ENCODE measurements at regions not wholly inside any gene's neighbourhood (a gene's known extent, or its start where the extent isn't known, plus 50 kb on each side); places are given as distances from the start of the nearest gene placed in this dataset.
A peak's percentile ranks its signal among the peaks of the same experiment; 100 is the strongest.

- no peak overlapping the region for H3K27ac ChIP-seq (ENCODE audit: low read length)
These were observed 119.6 kb downstream of the DDX1 start for GRCh38 chr2:15711126-15711860.

GRCh38 chr2:15712551-15713342 lies 121.1 kb downstream of the DDX1 start:
- no peaks in the 10 kb centered on the region for H3K9me3 ChIP-seq (ENCODE audit: control insufficient read depth in 1 of 2, low read length in 2 of 2)
- H3K4me3 ChIP-seq (ENCODE audit: low read depth in 1 of 2, low read length in 2 of 2), result no peak overlapping the region
- no peak overlapping the region for H3K27ac ChIP-seq (ENCODE audit: low read length)
- H3K27me3 ChIP-seq (ENCODE audit: low read depth, low read length), result no peaks in the 10 kb centered on the region
- no peaks in the 10 kb centered on the region for H3K36me3 ChIP-seq (ENCODE audit: control insufficient read depth in 1 of 2, insufficient read depth in 2 of 2, low read length in 2 of 2)
- H3K4me1 ChIP-seq (ENCODE audit: control insufficient read depth in 1 of 2, insufficient read depth in 2 of 2, low read length in 2 of 2), result no peaks in the 10 kb centered on the region

More at GRCh38 chr2:15711126-15711860, 119.6 kb downstream of the DDX1 start:
- Histone ChIP-seq H3K4me3 (ENCODE audit: low read depth in 1 of 2, low read length in 2 of 2) (peak overlapping the region in 1 of 2 donors; percentile 1), H3K9me3 (ENCODE audit: control insufficient read depth in 1 of 2, low read length in 2 of 2) (no peaks in the 10 kb centered on the region), H3K27me3 (ENCODE audit: low read depth, low read length) (no peaks in the 10 kb centered on the region), H3K4me1 (ENCODE audit: control insufficient read depth in 1 of 2, insufficient read depth in 2 of 2, low read length in 2 of 2) (no peaks in the 10 kb centered on the region), H3K36me3 (ENCODE audit: control insufficient read depth in 1 of 2, insufficient read depth in 2 of 2, low read length in 2 of 2) (no peaks in the 10 kb centered on the region)

- H3K9me3 ChIP-seq (ENCODE audit: control insufficient read depth in 1 of 2, low read length in 2 of 2), result no peaks in the 10 kb centered on the region
- no peaks in the 10 kb centered on the region for H3K4me1 ChIP-seq (ENCODE audit: control insufficient read depth in 1 of 2, insufficient read depth in 2 of 2, low read length in 2 of 2)
- no peaks in the 10 kb centered on the region for H3K36me3 ChIP-seq (ENCODE audit: control insufficient read depth in 1 of 2, insufficient read depth in 2 of 2, low read length in 2 of 2)
- H3K27ac ChIP-seq (ENCODE audit: low read length), result no peak overlapping the region
- no peaks in the 10 kb centered on the region for H3K27me3 ChIP-seq (ENCODE audit: low read depth, low read length)
- no peak overlapping the region for H3K4me3 ChIP-seq (ENCODE audit: low read depth in 1 of 2, low read length in 2 of 2)
These were observed 121.8 kb downstream of the DDX1 start for GRCh38 chr2:15713475-15713874.

GRCh38 chr2:15714002-15714401 lies 122.3 kb downstream of the DDX1 start:
- Histone ChIP-seq H3K9me3 (ENCODE audit: control insufficient read depth in 1 of 2, low read length in 2 of 2) (no peaks in the 10 kb centered on the region), H3K4me1 (ENCODE audit: control insufficient read depth in 1 of 2, insufficient read depth in 2 of 2, low read length in 2 of 2) (no peaks in the 10 kb centered on the region), H3K4me3 (ENCODE audit: low read depth in 1 of 2, low read length in 2 of 2) (no peak overlapping the region), H3K36me3 (ENCODE audit: control insufficient read depth in 1 of 2, insufficient read depth in 2 of 2, low read length in 2 of 2) (no peaks in the 10 kb centered on the region), H3K27me3 (ENCODE audit: low read depth, low read length) (no peaks in the 10 kb centered on the region), H3K27ac (ENCODE audit: low read length) (no peak overlapping the region)

- Histone ChIP-seq H3K36me3 (ENCODE audit: control insufficient read depth in 1 of 2, insufficient read depth in 2 of 2, low read length in 2 of 2) (no peaks in the 10 kb centered on the region), H3K27me3 (ENCODE audit: low read depth, low read length) (no peaks in the 10 kb centered on the region), H3K27ac (ENCODE audit: low read length) (no peak overlapping the region), H3K9me3 (ENCODE audit: control insufficient read depth in 1 of 2, low read length in 2 of 2) (no peaks in the 10 kb centered on the region), H3K4me3 (ENCODE audit: low read depth in 1 of 2, low read length in 2 of 2) (no peak overlapping the region), H3K4me1 (ENCODE audit: control insufficient read depth in 1 of 2, insufficient read depth in 2 of 2, low read length in 2 of 2) (no peaks in the 10 kb centered on the region)
These were observed 122.9 kb downstream of the DDX1 start for GRCh38 chr2:15714609-15715008.

- no peaks in the 10 kb centered on the region for H3K27me3 ChIP-seq (ENCODE audit: low read depth, low read length)
- no peaks in the 10 kb centered on the region for H3K9me3 ChIP-seq (ENCODE audit: control insufficient read depth in 1 of 2, low read length in 2 of 2)
- no peak overlapping the region for H3K27ac ChIP-seq (ENCODE audit: low read length)
- no peaks in the 10 kb centered on the region for H3K36me3 ChIP-seq (ENCODE audit: control insufficient read depth in 1 of 2, insufficient read depth in 2 of 2, low read length in 2 of 2)
- no peak overlapping the region for H3K4me3 ChIP-seq (ENCODE audit: low read depth in 1 of 2, low read length in 2 of 2)
- H3K4me1 ChIP-seq (ENCODE audit: control insufficient read depth in 1 of 2, insufficient read depth in 2 of 2, low read length in 2 of 2), result no peaks in the 10 kb centered on the region
These were observed 123.9 kb downstream of the DDX1 start for GRCh38 chr2:15715596-15715995.

GRCh38 chr2:15718103-15718943 lies 126.7 kb downstream of the DDX1 start:
- H3K4me3 ChIP-seq (ENCODE audit: low read depth in 1 of 2, low read length in 2 of 2), result no peak overlapping the region
- no peaks in the 10 kb centered on the region for H3K9me3 ChIP-seq (ENCODE audit: control insufficient read depth in 1 of 2, low read length in 2 of 2)
- no peak overlapping the region for H3K27ac ChIP-seq (ENCODE audit: low read length)
- H3K36me3 ChIP-seq (ENCODE audit: control insufficient read depth in 1 of 2, insufficient read depth in 2 of 2, low read length in 2 of 2), result no peaks in the 10 kb centered on the region
- H3K27me3 ChIP-seq (ENCODE audit: low read depth, low read length), result no peaks in the 10 kb centered on the region
- H3K4me1 ChIP-seq (ENCODE audit: control insufficient read depth in 1 of 2, insufficient read depth in 2 of 2, low read length in 2 of 2), result no peaks in the 10 kb centered on the region

GRCh38 chr2:15718944-15719323 lies 127.3 kb downstream of the DDX1 start:
- no peak overlapping the region for H3K4me3 ChIP-seq (ENCODE audit: low read depth in 1 of 2, low read length in 2 of 2)
- H3K27me3 ChIP-seq (ENCODE audit: low read depth, low read length), result no peaks in the 10 kb centered on the region
- no peaks in the 10 kb centered on the region for H3K36me3 ChIP-seq (ENCODE audit: control insufficient read depth in 1 of 2, insufficient read depth in 2 of 2, low read length in 2 of 2)
- no peaks in the 10 kb centered on the region for H3K9me3 ChIP-seq (ENCODE audit: control insufficient read depth in 1 of 2, low read length in 2 of 2)
- no peaks in the 10 kb centered on the region for H3K4me1 ChIP-seq (ENCODE audit: control insufficient read depth in 1 of 2, insufficient read depth in 2 of 2, low read length in 2 of 2)
- H3K27ac ChIP-seq (ENCODE audit: low read length), result no peak overlapping the region

GRCh38 chr2:15719566-15720313 lies 128.1 kb downstream of the DDX1 start:
- H3K4me3 ChIP-seq (ENCODE audit: low read depth in 1 of 2, low read length in 2 of 2), result no peak overlapping the region
- no peaks in the 10 kb centered on the region for H3K4me1 ChIP-seq (ENCODE audit: control insufficient read depth in 1 of 2, insufficient read depth in 2 of 2, low read length in 2 of 2)
- H3K27ac ChIP-seq (ENCODE audit: low read length), result no peak overlapping the region
- no peaks in the 10 kb centered on the region for H3K9me3 ChIP-seq (ENCODE audit: control insufficient read depth in 1 of 2, low read length in 2 of 2)
- no peaks in the 10 kb centered on the region for H3K36me3 ChIP-seq (ENCODE audit: control insufficient read depth in 1 of 2, insufficient read depth in 2 of 2, low read length in 2 of 2)
- H3K27me3 ChIP-seq (ENCODE audit: low read depth, low read length), result no peaks in the 10 kb centered on the region

GRCh38 chr2:15720561-15721307 lies 129.1 kb downstream of the DDX1 start:
- no peaks in the 10 kb centered on the region for H3K27me3 ChIP-seq (ENCODE audit: low read depth, low read length)

More at GRCh38 chr2:15720561-15721307, 129.1 kb downstream of the DDX1 start:
- H3K4me3 ChIP-seq (ENCODE audit: low read depth in 1 of 2, low read length in 2 of 2), result no peak overlapping the region
- no peaks in the 10 kb centered on the region for H3K9me3 ChIP-seq (ENCODE audit: control insufficient read depth in 1 of 2, low read length in 2 of 2)
- no peak overlapping the region for H3K27ac ChIP-seq (ENCODE audit: low read length)
- H3K36me3 ChIP-seq (ENCODE audit: control insufficient read depth in 1 of 2, insufficient read depth in 2 of 2, low read length in 2 of 2), result no peaks in the 10 kb centered on the region
- H3K4me1 ChIP-seq (ENCODE audit: control insufficient read depth in 1 of 2, insufficient read depth in 2 of 2, low read length in 2 of 2), result no peaks in the 10 kb centered on the region
